Neural progenitor cell (in vitro differentiated cells): ENCODE measurements at regions not wholly inside any gene's neighbourhood (a gene's known extent, or its start where the extent isn't known, plus 50 kb on each side); places are given as distances from the start of the nearest gene placed in this dataset.

ENCODE experiments used
- DNase-seq: peaks from one replicate; pipeline ENCODE4 v3.0.0-alpha.2; 2016; ENCODE audit warnings: low spot score
- H2AFZ ChIP-seq: fragments of 200-600 bp; sonication (generic); replicated peaks from 2 replicates; pipeline ENCODE4 v1.6.1; 2016; ENCODE audit warnings: antibody characterized with exemption
- H3F3A ChIP-seq: fragments of 200-600 bp; sonication (generic); 2 replicates; pipeline ENCODE4 v1.6.1; 2016; ENCODE audit warnings: antibody characterized with exemption, low read depth
- H3K27ac ChIP-seq: fragments of 200-600 bp; sonication (generic); 2 replicates; pipeline ENCODE4 v1.5.1; 2016; ENCODE audit warnings: mild to moderate bottlenecking
- H3K27me3 ChIP-seq: fragments of 200-600 bp; sonication (generic); 2 replicates; pipeline ENCODE4 v1.6.1; 2016; ENCODE audit warnings: mild to moderate bottlenecking, moderate library complexity
- H3K36me3 ChIP-seq: fragments of 200-600 bp; sonication (generic); 2 replicates; pipeline ENCODE4 v1.5.1; 2016
- H3K4me1 ChIP-seq: fragments of 200-600 bp; sonication (generic); 2 replicates; pipeline ENCODE4 v1.6.1; 2016; ENCODE audit warnings: mixed run types
- H3K4me2 ChIP-seq: fragments of 200-600 bp; sonication (generic); 2 replicates; pipeline ENCODE4 v1.6.1; 2016
- H3K4me3 ChIP-seq: fragments of 200-600 bp; sonication (generic); 2 replicates; pipeline ENCODE4 v1.5.1; 2016
- H3K79me2 ChIP-seq: fragments of 200-600 bp; sonication (generic); 2 replicates; pipeline ENCODE4 v1.6.1; 2016; ENCODE audit warnings: low read depth
- H3K9ac ChIP-seq: fragments of 200-600 bp; sonication (generic); 2 replicates; pipeline ENCODE4 v1.6.1; 2016
- H3K9me3 ChIP-seq: fragments of 200-600 bp; sonication (generic); 2 replicates; pipeline ENCODE4 v1.5.1; 2016; ENCODE audit warnings: low read depth
- H4K20me1 ChIP-seq: fragments of 200-600 bp; sonication (generic); 2 replicates; pipeline ENCODE4 v1.6.1; 2016; ENCODE audit warnings: low read depth
- H3K27ac Mint-ChIP-seq: 3 replicates; pipeline ENCODE4 v1.8.0; 2021; ENCODE audit warnings: mixed read lengths
- H3K27me3 Mint-ChIP-seq: 2 replicates; pipeline ENCODE4 v1.8.0; 2022; ENCODE audit warnings: low read depth, mild to moderate bottlenecking, inconsistent platforms, moderate library complexity, mixed read lengths; ENCODE audit not compliant: insufficient read depth
- H3K36me3 Mint-ChIP-seq: 3 replicates; pipeline ENCODE4 v1.8.0; 2021; ENCODE audit warnings: mixed read lengths
- H3K4me1 Mint-ChIP-seq: 3 replicates; pipeline ENCODE4 v1.8.0; 2021; ENCODE audit warnings: mixed read lengths
- H3K4me3 Mint-ChIP-seq: 3 replicates; pipeline ENCODE4 v1.8.0; 2021; ENCODE audit warnings: mild to moderate bottlenecking, moderate library complexity, mixed read lengths
- H3K9me3 Mint-ChIP-seq: 3 replicates; pipeline ENCODE4 v1.8.0; 2020; ENCODE audit warnings: mixed read lengths
- CTCF ChIP-seq: fragments of 200-600 bp; sonication (generic); IDR thresholded peaks from 2 replicates; pipeline ENCODE4 v1.5.1; 2017; ENCODE audit warnings: antibody characterized with exemption, mild to moderate bottlenecking
- EZH2 ChIP-seq: fragments of 200-600 bp; sonication (generic); IDR thresholded peaks from 2 replicates; pipeline ENCODE4 v1.6.1; 2017; ENCODE audit warnings: antibody characterized with exemption, mild to moderate bottlenecking, moderate library complexity
- EZH2phosphoT487 ChIP-seq: fragments of 200-600 bp; sonication (generic); IDR thresholded peaks from 2 replicates; pipeline ENCODE4 v1.6.1; 2017; ENCODE audit warnings: antibody characterized with exemption

- Mint-ChIP-seq H3K36me3 (peaks cover 9% of the 10 kb centered on the region), H3K27me3 (peaks cover 3% of the 10 kb centered on the region), H3K27ac (peak overlapping the region; percentile 90), H3K4me3 (peak overlapping the region; percentile 74), H3K9me3 (no peaks in the 10 kb centered on the region), H3K4me1 (peaks cover 88% of the 10 kb centered on the region)
- peaks cover 98% of the 10 kb centered on the region for H4K20me1 ChIP-seq
- peaks cover 99% of the 10 kb centered on the region for H3K79me2 ChIP-seq
- peaks cover 92% of the 10 kb centered on the region for H3K4me1 ChIP-seq
- no peaks in the 10 kb centered on the region for H3K9me3 ChIP-seq
- no peak overlapping the region for H2AFZ ChIP-seq
- H3K27me3 ChIP-seq = no peaks in the 10 kb centered on the region
- H3K4me2 ChIP-seq = peak overlapping the region; percentile 75
- peaks cover 63% of the 10 kb centered on the region for H3F3A ChIP-seq
- H3K9ac ChIP-seq = no peak overlapping the region
- H3K4me3 ChIP-seq = peak overlapping the region; percentile 41
- TF ChIP-seq EZH2 (no peak), EZH2phosphoT487 (peak; percentile 51), CTCF (no peak)
- peak overlapping the region; percentile 82 for H3K27ac ChIP-seq
- H3K36me3 ChIP-seq = no peaks in the 10 kb centered on the region
- DNase-seq = peak; percentile 88
These were observed 84.9 kb downstream of the ZNF608 start for GRCh38 chr5:124661317-124662141.

GRCh38 chr5:124660229-124661093, 86.0 kb downstream of the ZNF608 start:
- Histone ChIP-seq H3K27ac (peak overlapping the region; percentile 82), H3K4me2 (peak overlapping the region; percentile 75), H3K9ac (no peak overlapping the region), H2AFZ (no peak overlapping the region), H3F3A (peaks cover 67% of the 10 kb centered on the region), H3K27me3 (no peaks in the 10 kb centered on the region), H3K4me3 (peak overlapping the region; percentile 41), H3K4me1 (peaks cover 94% of the 10 kb centered on the region), H4K20me1 (peaks cover 98% of the 10 kb centered on the region), H3K36me3 (no peaks in the 10 kb centered on the region), H3K9me3 (no peaks in the 10 kb centered on the region), H3K79me2 (peaks cover 99% of the 10 kb centered on the region)
- TF ChIP-seq EZH2 (no peak), EZH2phosphoT487 (no peak), CTCF (no peak)
- H3K9me3 Mint-ChIP-seq = no peaks in the 10 kb centered on the region
- peaks cover 3% of the 10 kb centered on the region for H3K27me3 Mint-ChIP-seq
- H3K36me3 Mint-ChIP-seq = peaks cover 3% of the 10 kb centered on the region
- peak overlapping the region; percentile 90 for H3K27ac Mint-ChIP-seq
- H3K4me3 Mint-ChIP-seq = peak overlapping the region; percentile 74
- H3K4me1 Mint-ChIP-seq = peaks cover 78% of the 10 kb centered on the region
- peak; percentile 22 for DNase-seq

GRCh38 chr5:124659798-124660197, 86.6 kb downstream of the ZNF608 start:
- H3K4me1 ChIP-seq = peaks cover 93% of the 10 kb centered on the region
- Mint-ChIP-seq H3K4me1 (peaks cover 73% of the 10 kb centered on the region), H3K9me3 (no peaks in the 10 kb centered on the region), H3K27me3 (peaks cover 3% of the 10 kb centered on the region), H3K27ac (peak overlapping the region; percentile 9), H3K4me3 (peak overlapping the region; percentile 12), H3K36me3 (peaks cover 3% of the 10 kb centered on the region)
- H3K4me3 ChIP-seq = no peak overlapping the region
- no peak for DNase-seq
- no peaks in the 10 kb centered on the region for H3K9me3 ChIP-seq
- H3F3A ChIP-seq = peaks cover 72% of the 10 kb centered on the region
- H4K20me1 ChIP-seq = peaks cover 98% of the 10 kb centered on the region
- no peaks in the 10 kb centered on the region for H3K27me3 ChIP-seq
- no peak overlapping the region for H3K9ac ChIP-seq
- H2AFZ ChIP-seq = no peak overlapping the region
- H3K36me3 ChIP-seq = no peaks in the 10 kb centered on the region
- H3K27ac ChIP-seq = peak overlapping the region; percentile 11
- peak overlapping the region; percentile 75 for H3K4me2 ChIP-seq
- H3K79me2 ChIP-seq = peaks cover 99% of the 10 kb centered on the region
- TF ChIP-seq EZH2 = no peak
